Thoracic aorta (tissue), 2 donors: ENCODE measurements at regions not wholly inside any gene's neighbourhood (a gene's known extent, or its start where the extent isn't known, plus 50 kb on each side); places are given as distances from the start of the nearest gene placed in this dataset.
"Not testable (repeated sequence)": the region's sequence is repeated elsewhere in the genome, so short reads cannot be mapped to it uniquely, and the experiment has no call there.

ENCODE experiments used
- ATAC-seq: fragments of 150-250 bp; one replicate; pipeline ENCODE4 v1.8.0; 2017; ENCODE audit warnings: low read depth; ENCODE audit not compliant: insufficient number of reproducible peaks, low FRiP score
- DNase-seq: peaks from one replicate; pipeline ENCODE4 v3.0.0-alpha.2; 2020; ENCODE audit warnings: low spot score
- H3K27ac ChIP-seq, 2 donors: fragments of 200-600 bp; sonication (generic); 1 replicate in 1 of 2; 2 replicates in 1 of 2; pipeline ENCODE4 v1.5.1; 2016; ENCODE audit warnings: mild to moderate bottlenecking in 2 of 2, moderate library complexity in 2 of 2
- H3K27me3 ChIP-seq: fragments of 200-600 bp; sonication (generic); replicated peaks from 2 replicates; pipeline ENCODE4 v1.6.0; 2016; ENCODE audit warnings: mild to moderate bottlenecking; ENCODE audit not compliant: insufficient read depth
- H3K36me3 ChIP-seq: fragments of 200-600 bp; sonication (generic); one replicate; pipeline ENCODE4 v1.5.1; 2016
- H3K4me1 ChIP-seq, 2 donors: fragments of 200-600 bp; sonication (generic); 1 replicate in 1 of 2; 2 replicates in 1 of 2; pipeline versions ENCODE4 v1.5.1 to v1.6.0; 2016; ENCODE audit warnings: low read depth in 2 of 2, mild to moderate bottlenecking in 1 of 2; ENCODE audit not compliant: control insufficient read depth in 1 of 2
- H3K4me3 ChIP-seq: fragments of 200-600 bp; sonication (generic); 2 replicates; pipeline ENCODE4 v1.5.1; 2016; ENCODE audit warnings: mild to moderate bottlenecking
- H3K9me3 ChIP-seq: fragments of 200-600 bp; sonication (generic); 2 replicates; pipeline ENCODE4 v1.5.1; 2016
- TF ChIP-seq, protein P1 (sequence below): fragments of 200-600 bp; sonication (generic); IDR thresholded peaks from one replicate; pipeline ENCODE4 v1.5.1; 2019; ENCODE audit warnings: antibody characterized with exemption

DNA sequence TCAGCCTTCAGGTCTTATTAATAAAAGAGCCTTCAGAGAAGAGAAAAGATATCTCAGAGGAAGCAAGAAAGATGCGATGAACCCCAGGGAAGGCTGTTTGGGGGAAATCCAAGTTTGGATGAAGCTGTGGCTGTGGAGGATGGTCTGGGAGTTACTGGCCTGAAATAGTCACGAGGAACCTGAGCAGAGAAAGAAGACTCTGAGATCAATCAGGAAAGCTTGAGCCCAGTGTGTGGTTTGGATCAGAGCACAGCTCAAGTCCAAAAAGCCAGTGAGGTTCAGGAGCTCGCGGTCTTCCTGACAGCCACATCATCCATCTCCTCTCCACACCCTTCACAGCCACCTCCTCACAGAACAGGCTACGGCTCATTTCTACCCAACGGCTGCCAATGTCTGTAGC lies 87.4 kb upstream of the SERPINE2 start:
- no peaks in the 10 kb centered on the region for H3K27me3 ChIP-seq
- H3K9me3 ChIP-seq: no peaks in the 10 kb centered on the region
- no peaks in the 10 kb centered on the region for H3K36me3 ChIP-seq
- DNase-seq: no peak
- H3K4me1 ChIP-seq: no peaks in the 10 kb centered on the region
- no peak for ATAC-seq
- TF ChIP-seq, protein P1, sequence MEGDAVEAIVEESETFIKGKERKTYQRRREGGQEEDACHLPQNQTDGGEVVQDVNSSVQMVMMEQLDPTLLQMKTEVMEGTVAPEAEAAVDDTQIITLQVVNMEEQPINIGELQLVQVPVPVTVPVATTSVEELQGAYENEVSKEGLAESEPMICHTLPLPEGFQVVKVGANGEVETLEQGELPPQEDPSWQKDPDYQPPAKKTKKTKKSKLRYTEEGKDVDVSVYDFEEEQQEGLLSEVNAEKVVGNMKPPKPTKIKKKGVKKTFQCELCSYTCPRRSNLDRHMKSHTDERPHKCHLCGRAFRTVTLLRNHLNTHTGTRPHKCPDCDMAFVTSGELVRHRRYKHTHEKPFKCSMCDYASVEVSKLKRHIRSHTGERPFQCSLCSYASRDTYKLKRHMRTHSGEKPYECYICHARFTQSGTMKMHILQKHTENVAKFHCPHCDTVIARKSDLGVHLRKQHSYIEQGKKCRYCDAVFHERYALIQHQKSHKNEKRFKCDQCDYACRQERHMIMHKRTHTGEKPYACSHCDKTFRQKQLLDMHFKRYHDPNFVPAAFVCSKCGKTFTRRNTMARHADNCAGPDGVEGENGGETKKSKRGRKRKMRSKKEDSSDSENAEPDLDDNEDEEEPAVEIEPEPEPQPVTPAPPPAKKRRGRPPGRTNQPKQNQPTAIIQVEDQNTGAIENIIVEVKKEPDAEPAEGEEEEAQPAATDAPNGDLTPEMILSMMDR: no peak
- H3K27ac ChIP-seq: no peak overlapping the region
- no peak overlapping the region for H3K4me3 ChIP-seq

GRCh38 chr2:224126003-224126402 lies 86.9 kb upstream of the SERPINE2 start:
- Histone ChIP-seq H3K36me3 (no peaks in the 10 kb centered on the region), H3K4me1 (no peaks in the 10 kb centered on the region), H3K9me3 (no peaks in the 10 kb centered on the region), H3K27ac (no peak overlapping the region), H3K27me3 (no peaks in the 10 kb centered on the region), H3K4me3 (no peak overlapping the region)
- no peak for ATAC-seq
- no peak for DNase-seq
- TF ChIP-seq, protein P1: no peak

GRCh38 chr2:224122542-224122941 lies 83.5 kb upstream of the SERPINE2 start:
- no peak for ATAC-seq
- H3K27me3 ChIP-seq: no peaks in the 10 kb centered on the region
- H3K4me3 ChIP-seq: no peak overlapping the region
- H3K36me3 ChIP-seq: no peaks in the 10 kb centered on the region
- H3K9me3 ChIP-seq: no peaks in the 10 kb centered on the region
- no peaks in the 10 kb centered on the region for H3K4me1 ChIP-seq
- TF ChIP-seq, protein P1: no peak
- DNase-seq: no peak
- no peak overlapping the region for H3K27ac ChIP-seq

DNA sequence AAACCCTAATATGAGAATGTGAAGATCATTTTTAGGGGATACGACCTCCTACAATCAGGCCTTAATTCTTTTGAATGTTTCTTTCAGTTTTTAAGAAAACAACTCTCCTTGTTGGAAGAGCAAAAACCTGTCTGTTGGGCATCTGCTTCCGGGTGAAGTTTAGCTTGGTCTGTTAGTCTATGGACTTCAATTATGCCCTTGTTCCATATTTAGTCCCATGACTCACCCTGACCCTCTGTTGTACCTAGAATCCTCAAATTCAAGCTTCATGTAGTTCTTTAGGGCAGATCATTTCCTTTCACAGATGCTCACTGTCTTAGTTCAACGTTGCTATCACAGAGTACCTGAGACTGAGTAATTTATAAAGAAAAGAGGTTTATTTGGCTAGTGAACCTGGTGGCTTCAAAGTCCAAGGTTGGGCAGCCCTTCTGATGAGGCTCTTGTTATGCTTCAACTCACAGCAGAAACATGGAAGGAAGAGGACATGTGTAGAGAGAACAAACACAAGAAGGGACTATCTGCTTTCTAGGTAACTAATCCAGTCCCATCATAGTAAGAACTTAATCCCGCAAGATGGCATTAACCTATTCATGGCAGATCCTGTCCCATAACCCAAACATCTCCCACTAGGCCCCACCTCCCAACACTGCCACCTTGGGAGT lies 82.5 kb upstream of the SERPINE2 start:
- Histone ChIP-seq H3K4me1 (no peaks in the 10 kb centered on the region), H3K9me3 (no peaks in the 10 kb centered on the region), H3K27ac (no peak overlapping the region), H3K36me3 (no peaks in the 10 kb centered on the region), H3K27me3 (no peaks in the 10 kb centered on the region), H3K4me3 (no peak overlapping the region)
- DNase-seq (no peak), ATAC-seq (no peak)
- TF ChIP-seq, protein P1: no peak

GRCh38 chr2:224120986-224121385 lies 81.9 kb upstream of the SERPINE2 start:
- TF ChIP-seq, protein P1: no peak
- no peaks in the 10 kb centered on the region for H3K27me3 ChIP-seq
- no peak for ATAC-seq
- DNase-seq: no peak
- no peaks in the 10 kb centered on the region for H3K9me3 ChIP-seq
- no peaks in the 10 kb centered on the region for H3K4me1 ChIP-seq
- no peaks in the 10 kb centered on the region for H3K36me3 ChIP-seq
- H3K27ac ChIP-seq: no peak overlapping the region
- H3K4me3 ChIP-seq: no peak overlapping the region

DNA sequence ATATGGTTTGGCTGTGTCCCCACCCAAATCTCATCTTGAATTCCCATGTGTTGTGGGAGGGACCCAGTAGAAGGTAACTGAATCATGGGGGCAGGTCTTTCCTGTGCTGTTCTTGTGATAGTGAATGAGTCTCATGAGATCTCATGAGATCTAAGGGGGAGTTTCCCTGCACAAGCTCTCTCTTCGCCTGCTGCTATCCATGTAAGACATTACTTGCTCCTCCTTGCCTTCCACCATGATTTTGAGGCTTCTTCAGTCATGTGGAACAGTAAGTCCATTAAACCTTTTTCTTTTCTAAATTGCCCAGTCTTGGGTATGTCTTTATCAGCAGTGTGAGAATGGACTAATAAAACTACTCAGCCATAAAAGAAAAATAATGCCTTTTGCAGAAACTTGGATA lies 80.8 kb upstream of the SERPINE2 start:
- not testable (repeated sequence) for ATAC-seq, H3K27me3 ChIP-seq, DNase-seq, H3K4me1 ChIP-seq, H3K4me3 ChIP-seq, H3K36me3 ChIP-seq, H3K9me3 ChIP-seq, H3K27ac ChIP-seq
